ENCODE measurements at regions not wholly inside any gene's neighbourhood (a gene's known extent, or its start where the extent isn't known, plus 50 kb on each side); places are given as distances from the start of the nearest gene placed in this dataset.

- no TSS peak for BruUV-seq (replicated peaks)
Observed at GRCh38 chr9:129357773-129358245, 179.7 kb upstream of the IER5L start.

DNA sequence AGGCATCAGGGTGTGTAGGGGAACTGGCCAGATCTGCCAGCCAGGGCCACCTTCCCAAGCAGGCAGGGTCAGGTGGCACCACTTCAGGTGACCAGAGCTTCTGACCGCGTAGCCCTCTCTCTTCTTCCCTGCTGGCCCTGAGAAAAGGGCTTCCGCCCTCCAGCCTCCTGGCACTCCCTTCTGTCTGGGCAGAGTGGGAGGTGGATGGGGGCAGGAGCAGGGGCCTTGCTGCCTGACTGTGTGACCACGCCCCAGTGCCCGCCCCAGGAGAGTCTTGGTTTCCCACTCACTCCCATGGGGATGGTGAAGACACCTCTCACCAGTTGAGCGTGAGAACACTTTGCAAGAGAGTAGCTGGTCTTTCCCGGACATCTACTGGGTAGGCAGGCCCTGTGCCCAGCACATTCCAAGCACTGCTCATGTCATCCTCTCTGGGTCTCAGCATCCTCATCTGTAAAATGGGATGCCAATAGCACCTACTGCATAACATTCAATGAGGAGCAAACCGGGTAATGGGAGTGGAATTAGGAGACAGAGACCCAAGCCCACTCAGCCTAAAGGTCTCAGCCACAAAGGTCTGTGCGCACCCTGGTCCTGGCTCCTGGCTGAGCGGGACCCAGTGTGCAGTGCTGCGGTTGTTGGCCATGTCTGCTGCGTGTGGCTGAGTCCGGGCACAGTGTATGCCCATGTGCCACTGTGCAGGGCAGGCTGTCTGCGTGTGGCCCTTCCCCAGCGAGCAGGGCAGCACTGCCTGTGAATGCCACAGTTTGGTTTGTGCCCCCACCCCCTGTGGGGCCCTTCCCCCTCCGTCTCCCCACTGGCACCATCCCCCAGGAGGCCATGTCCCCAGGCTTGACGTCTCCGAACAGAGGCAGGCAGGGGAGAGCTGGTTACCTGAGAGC is 179.1 kb upstream of the IER5L start:
- Histone ChIP-seq H3K27me3 (ENCODE audit: insufficient read depth, low read length) (no peaks in the 10 kb centered on the region), H3K27ac (ENCODE audit: low read depth, low read length) (no peak overlapping the region), H3K36me3 (ENCODE audit: control insufficient read depth in 1 of 2, insufficient read depth in 2 of 2, low read length in 2 of 2) (no peaks in the 10 kb centered on the region), H3K4me1 (ENCODE audit: control insufficient read depth in 1 of 2, insufficient read depth in 2 of 2, low read length in 2 of 2) (peaks cover 14 to 38% of the 10 kb centered on the region in 2 experiments; a peak in 3 of 4 replicates), H3K9ac (ENCODE audit: low read length) (no peak overlapping the region), H3K4me3 (replicated peaks in 1 of 2; ENCODE audit: low read depth in 1 of 2, low read length in 2 of 2) (no peak overlapping the region), H2AFZ (ENCODE audit: low read depth, low read length, poor library complexity, severe bottlenecking) (no peak overlapping the region), H3K4me2 (ENCODE audit: low read length) (no peak overlapping the region), H3K79me2 (ENCODE audit: insufficient read depth, low read length) (no peaks in the 10 kb centered on the region), H4K20me1 (ENCODE audit: insufficient read depth) (no peaks in the 10 kb centered on the region), H3K9me2 (ENCODE audit: insufficient read depth) (no peaks in the 10 kb centered on the region), H3K9me3 (ENCODE audit: control insufficient read depth in 1 of 2, insufficient read depth in 1 of 2, low read depth in 1 of 2, low read length in 2 of 2) (no peaks in the 10 kb centered on the region)
- RAD21 ChIA-PET (ENCODE audit: low non-redundant PET in 1 of 2, low total read pairs in 2 of 2, uncharacterized antibody in 2 of 2, unreplicated experiment in 2 of 2): no interaction called here
- CTCF ChIA-PET: no interaction called here
- ATAC-seq (no peak), DNase-seq (ENCODE audit: low read depth, low spot score) (no peak)
- intact Hi-C loops (cut with micrococcal nuclease): no loop called here
- no peak for TF ChIP-seq EZH2phosphoT487 (IDR thresholded peaks at IDR 0.05; ENCODE audit: borderline replicate concordance)
- POLR2A ChIA-PET: no interaction called here
- no TSS peak for BruUV-seq (replicated peaks)

More at GRCh38 chr9:129357773-129358245, 179.7 kb upstream of the IER5L start:
- H3K9me3 ChIP-seq (ENCODE audit: control insufficient read depth in 1 of 2, insufficient read depth in 1 of 2, low read depth in 1 of 2, low read length in 2 of 2): no peaks in the 10 kb centered on the region
- no peak for TF ChIP-seq POLR2A (IDR thresholded peaks at IDR 0.05; ENCODE audit: borderline replicate concordance, extremely low read depth, insufficient read depth, insufficient read length)
- no peaks in the 10 kb centered on the region for H4K20me1 ChIP-seq (ENCODE audit: insufficient read depth)
- no peak overlapping the region for H3K27ac ChIP-seq (ENCODE audit: low read depth, low read length)
- intact Hi-C loops (cut with micrococcal nuclease): no loop called here
- CTCF ChIA-PET: no interaction called here
- no peaks in the 10 kb centered on the region for H3K9me2 ChIP-seq (ENCODE audit: insufficient read depth)
- RAD21 ChIA-PET (ENCODE audit: low non-redundant PET in 1 of 2, low total read pairs in 2 of 2, uncharacterized antibody in 2 of 2, unreplicated experiment in 2 of 2): no interaction called here
- H3K4me1 ChIP-seq (ENCODE audit: control insufficient read depth in 1 of 2, insufficient read depth in 2 of 2, low read length in 2 of 2): peaks cover 10 to 37% of the 10 kb centered on the region in 2 experiments; a peak in 3 of 4 replicates
- no peaks in the 10 kb centered on the region for H3K36me3 ChIP-seq (ENCODE audit: control insufficient read depth in 1 of 2, insufficient read depth in 2 of 2, low read length in 2 of 2)
- no peak overlapping the region for H3K4me2 ChIP-seq (ENCODE audit: low read length)
- POLR2A ChIA-PET: no interaction called here
- H2AFZ ChIP-seq (ENCODE audit: low read depth, low read length, poor library complexity, severe bottlenecking): no peak overlapping the region
- H3K79me2 ChIP-seq (ENCODE audit: insufficient read depth, low read length): no peaks in the 10 kb centered on the region
- H3K4me3 ChIP-seq (replicated peaks in 1 of 2; ENCODE audit: low read depth in 1 of 2, low read length in 2 of 2): no peak overlapping the region
- H3K9ac ChIP-seq (ENCODE audit: low read length): no peak overlapping the region
- ATAC-seq (no peak), DNase-seq (ENCODE audit: low read depth, low spot score) (no peak)
- no peaks in the 10 kb centered on the region for H3K27me3 ChIP-seq (ENCODE audit: insufficient read depth, low read length)
